Right renal cortex interstitium (tissue), 3 donors: ENCODE measurements at regions not wholly inside any gene's neighbourhood (a gene's known extent, or its start where the extent isn't known, plus 50 kb on each side); places are given as distances from the start of the nearest gene placed in this dataset.

Source experiments
- DNase-seq, 3 donors: peaks; one replicate each; pipeline ENCODE4 v3.0.0-alpha.2; 2013; ENCODE audit warnings: low read depth in 3 of 3, low spot score in 2 of 3

DNA sequence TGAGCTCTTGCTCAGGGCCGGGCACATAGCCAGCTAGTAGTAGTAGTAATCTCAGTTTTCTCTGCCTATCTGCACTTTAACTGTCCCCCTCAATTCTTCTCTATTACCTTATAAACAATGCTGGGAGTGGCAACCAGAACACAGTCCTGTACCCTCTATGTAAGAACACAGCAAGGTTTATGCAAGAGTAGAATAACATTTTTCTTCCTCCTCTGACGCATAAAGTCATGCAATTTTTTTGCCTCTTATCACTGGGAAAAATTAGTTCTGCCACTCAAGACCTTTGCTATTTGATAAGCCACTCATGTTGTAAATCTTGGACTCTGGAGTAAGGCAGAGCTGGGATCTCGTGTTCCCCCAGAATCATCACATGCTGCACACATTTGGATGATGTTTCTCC lies 200.7 kb upstream of the SOX11 start:
- no peak for DNase-seq

DNA sequence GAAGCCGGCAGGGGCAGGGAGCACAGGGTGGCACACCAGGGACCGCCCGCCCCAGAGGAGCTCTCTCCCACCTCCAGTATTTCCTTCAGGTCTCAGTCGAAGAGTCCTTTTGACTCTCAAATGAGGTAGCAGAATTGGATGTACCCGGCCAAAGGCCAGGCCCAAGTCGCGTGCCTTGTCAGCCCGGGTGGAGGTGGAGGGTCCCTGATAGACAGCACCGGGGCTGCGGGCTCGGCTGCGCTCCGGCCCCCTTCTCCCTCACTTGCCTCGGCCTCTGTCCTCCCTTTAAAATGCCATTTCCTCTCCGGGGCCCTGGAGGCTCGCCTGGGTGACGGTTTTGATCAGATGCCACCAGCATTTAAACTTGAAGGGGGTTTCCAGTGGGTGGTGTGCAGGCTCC lies 198.9 kb upstream of the SOX11 start:
- no peak for DNase-seq

DNA sequence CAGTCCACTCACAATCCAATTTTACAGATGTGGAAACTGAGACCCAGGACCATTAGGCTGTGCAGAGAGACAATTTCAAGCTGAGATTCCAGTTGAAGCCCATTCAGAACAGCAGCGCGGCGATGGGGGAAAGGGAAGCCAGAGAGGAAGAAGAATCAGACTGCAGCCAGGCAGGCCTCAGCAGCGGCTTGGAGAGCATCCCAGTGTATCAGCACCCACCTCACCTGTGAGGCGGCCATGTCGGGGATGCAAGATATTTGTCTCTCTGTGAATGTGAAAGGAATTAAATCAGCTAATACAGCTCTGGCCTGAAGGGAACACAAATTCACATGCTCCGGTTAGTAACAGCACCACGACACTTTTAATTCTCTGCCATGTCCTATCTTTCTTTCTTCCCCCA lies 198.0 kb upstream of the SOX11 start:
- DNase-seq: no peak

DNA sequence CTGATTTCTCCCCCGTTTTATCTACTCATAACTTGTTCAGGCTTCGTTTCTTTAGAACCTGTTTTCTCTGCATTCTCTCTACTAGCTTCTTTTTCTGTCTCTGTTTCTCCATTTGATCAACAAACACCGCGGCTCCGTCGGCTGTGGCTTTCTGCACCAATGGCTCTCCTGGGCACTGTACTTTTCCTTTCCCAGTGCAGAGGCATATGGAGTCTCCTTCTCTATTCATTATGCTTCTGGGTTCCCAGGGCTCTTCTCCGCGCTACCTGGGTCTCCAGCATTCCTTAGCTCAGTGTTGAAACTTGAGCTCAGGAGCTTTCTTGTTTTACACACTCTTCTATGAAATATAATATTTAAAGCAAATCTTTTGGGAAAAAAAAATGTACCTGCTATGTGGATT lies 196.6 kb upstream of the SOX11 start:
- DNase-seq: no peak

DNA sequence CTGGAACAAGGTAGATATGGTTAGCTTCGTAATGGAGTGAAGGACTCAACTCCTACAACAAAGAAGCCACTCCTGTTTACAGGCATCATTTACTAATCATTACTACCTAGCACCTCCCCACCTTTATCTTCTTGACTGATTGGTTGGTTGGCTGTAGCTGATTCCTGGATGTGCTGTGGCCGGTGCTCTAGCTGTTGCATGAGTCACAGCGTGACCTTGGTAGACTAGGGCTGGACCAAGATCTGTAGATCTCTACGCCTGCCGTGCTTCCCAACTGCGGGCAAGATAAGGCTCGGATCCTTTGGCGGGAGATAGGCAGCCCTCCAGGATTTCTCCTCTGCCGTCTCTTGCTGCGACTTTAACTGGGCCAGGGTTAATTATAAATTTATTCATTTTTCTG lies 194.3 kb upstream of the SOX11 start:
- no peak for DNase-seq

DNA sequence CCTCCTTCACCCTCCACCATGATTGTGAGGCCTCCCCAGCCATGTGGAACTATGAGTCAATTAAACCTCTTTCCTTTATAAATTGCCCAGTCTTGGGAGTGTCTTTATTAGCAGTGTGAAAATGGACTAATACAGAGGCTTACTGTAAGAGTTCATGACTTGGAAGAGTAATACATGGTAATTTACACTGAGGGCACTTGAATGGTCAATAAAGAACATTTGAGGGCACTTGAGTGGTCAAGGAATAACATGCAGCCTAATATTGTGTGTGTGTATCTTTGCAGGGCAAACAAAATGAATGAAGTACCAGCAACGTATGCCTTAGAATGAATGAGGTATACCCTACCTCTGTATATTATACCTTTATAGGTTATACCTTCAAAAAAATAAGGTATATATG lies 190.4 kb upstream of the SOX11 start:
- no peak for DNase-seq

DNA sequence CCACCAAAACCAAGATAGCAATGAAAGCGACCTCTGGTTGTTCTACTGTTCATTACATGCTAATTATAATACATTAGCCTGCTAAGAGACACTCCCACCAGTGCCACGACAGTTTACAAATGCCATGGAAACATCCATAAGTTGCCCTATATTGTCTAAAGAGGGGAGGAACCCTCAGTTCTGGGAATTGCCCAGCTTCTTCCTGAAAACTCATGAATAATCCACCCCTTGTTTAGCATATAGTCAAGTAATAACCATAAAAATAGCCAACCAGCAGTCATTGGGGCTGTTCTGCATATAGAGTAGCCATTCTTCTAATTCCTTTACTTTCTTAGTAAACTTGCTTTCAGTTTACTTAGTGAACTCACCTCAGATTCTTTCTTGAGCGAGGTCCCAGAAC lies 189.8 kb upstream of the SOX11 start:
- DNase-seq: no peak

DNA sequence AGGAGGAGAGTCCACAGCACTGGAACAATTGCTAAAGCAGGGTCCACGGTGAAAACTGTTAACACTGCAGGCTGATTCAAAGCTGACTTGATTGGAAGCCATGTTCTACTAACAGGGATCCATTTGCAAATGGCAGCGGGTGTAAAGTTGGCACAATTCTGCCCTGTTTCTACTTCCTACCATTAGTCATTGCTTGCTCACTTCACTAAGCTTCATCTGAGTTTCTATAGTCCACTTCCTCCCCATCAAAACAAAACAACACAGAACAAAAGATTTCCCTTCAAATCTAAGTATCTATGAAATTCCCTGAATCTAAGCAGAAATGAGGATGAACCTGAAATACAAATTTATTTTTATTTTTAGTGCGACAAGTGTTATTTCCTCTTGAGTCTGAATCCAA lies 187.4 kb upstream of the SOX11 start:
- no peak for DNase-seq

DNA sequence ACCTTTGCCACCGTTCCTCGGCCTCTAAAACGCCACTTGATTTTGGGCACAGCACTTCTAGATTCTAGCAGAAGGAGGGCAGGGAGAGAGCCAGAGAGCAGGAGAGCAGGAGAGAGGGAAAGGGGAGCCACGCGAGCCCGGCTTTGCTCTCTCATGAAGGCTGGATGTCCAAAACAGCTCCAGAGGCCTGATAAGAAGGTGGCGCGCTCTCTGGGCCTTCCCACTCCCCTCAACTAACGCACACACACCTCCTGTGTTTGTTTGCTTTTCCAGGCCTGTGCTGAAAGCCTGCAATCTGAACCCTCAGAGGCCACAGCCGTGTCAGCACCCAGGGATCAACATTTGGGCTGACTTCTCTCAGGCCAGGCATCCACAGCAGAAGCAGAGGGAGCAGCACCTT lies 184.8 kb upstream of the SOX11 start:
- DNase-seq: no peak

DNA sequence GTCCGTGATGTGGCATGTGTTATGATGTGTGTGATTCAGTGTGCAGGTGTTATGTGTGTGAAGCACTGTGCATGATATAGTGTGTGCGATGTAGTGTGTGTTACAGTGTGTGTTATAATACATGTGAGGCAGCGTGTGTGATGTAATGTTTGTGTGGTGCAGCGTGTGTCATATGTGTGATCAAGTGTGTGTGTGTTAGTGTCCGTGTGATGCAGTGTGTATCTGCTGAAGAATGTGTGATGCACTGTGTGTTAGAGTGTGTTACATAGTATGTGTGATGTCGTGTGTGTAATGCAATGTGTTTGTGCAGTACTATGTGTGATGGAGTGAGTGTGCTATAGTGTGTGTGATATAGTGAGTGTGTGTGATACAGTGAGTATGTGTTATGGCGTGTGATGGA lies 182.8 kb upstream of the SOX11 start:
- DNase-seq: no peak

DNA sequence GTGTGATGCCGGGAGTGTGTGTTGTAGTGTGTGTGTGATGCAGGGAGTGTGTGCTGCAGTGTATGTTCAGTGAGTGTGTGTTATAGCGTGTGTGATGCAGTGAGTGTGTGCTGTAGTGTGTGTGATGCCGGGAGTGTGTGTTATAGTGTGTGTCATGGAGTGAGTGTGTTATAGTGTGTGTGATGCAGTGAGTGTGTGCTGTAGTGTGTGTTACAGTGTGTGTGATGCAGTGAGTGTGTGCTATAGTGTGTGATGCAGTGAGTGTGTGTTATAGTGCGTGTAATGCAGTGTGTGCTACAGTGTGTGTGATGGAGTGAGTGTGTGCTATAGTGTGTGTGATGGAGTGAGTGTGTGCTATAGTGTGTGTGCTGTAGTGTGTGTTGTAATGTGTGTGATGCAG lies 182.1 kb upstream of the SOX11 start:
- no peak for DNase-seq

DNA sequence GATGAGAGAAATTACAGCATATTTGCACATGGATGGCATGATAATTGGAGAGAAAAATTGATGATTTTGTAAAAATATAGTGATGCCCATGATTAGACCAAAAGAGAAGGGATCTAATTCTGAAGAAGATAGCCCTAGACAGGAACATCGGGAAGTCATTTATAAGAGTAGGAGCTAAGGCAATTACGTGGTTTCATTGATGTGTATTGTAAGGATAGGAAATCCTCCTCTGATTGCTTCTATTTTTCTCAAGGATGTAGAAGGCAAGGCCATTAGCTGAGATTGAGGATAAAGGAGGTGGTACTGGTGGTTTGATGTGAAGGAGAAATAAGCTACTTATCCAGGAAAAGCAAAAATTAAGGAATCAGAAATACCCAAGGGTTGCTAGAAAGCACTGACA lies 176.5 kb upstream of the SOX11 start:
- DNase-seq: no peak

DNA sequence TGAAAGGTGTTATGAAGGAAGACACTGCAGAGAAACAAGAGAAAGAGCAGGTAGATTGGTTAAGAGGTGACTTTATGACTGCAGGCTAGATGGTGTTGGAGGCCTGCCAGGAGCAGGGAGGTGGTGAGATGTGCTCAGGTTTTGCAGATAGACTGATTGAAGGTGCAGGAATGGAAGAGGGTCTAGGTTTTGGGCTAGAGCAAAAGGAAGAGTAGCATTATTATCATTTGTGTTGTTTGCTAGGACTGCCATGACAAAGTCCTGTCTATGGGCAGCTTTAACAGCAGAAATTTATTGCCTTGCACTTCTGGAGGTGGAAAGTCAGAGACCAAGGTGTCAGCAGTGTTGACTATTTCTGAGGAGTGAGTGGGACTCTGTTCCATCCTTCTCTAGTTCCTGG lies 172.9 kb upstream of the SOX11 start:
- DNase-seq: no peak

DNA sequence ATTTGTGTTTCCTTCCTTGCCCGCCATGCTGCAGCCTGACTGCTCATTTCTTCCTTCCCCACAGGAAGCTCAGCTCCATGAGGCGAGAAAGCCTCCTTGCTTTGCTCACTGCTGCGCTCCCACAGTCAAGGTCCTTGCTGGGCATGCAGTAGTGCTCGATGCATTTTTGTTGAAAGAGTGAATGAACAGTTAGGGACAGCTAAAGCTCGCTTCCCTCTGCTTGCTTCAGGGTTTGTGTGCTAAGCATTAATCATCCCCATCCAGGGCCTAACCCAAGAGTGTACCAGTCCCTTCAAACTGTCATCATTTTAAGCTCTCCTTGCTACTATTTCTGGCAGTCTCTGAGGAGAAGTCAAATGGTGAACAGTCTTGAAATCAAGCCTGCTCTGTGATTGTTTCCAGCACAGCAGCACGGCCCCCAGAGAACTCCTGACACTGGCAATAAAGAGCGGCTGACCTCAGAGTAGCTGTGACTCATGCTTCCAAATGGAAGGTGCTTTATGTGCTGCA lies 171.7 kb upstream of the SOX11 start:
- DNase-seq: peak in 1 of 3 donors; percentile 59

DNA sequence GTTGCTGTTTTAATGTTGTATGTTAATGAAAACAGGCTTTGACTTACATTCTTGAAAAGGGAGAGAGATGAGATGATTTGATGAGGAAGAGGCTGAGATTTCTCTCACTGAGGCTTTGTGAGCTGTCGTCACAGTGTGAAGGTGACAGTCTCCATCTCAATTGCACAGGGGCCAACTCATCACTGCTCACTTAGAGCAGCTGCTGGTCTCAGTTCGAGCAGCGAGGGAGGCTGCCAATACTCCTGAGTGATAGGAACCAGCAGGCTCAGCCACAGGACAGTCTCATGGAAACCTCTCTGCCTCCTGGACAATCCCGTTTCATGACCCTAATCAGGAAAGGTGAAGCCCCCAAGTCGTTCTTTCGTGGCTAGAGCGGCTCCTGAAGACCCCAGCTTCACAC lies 170.7 kb upstream of the SOX11 start:
- no peak for DNase-seq

DNA sequence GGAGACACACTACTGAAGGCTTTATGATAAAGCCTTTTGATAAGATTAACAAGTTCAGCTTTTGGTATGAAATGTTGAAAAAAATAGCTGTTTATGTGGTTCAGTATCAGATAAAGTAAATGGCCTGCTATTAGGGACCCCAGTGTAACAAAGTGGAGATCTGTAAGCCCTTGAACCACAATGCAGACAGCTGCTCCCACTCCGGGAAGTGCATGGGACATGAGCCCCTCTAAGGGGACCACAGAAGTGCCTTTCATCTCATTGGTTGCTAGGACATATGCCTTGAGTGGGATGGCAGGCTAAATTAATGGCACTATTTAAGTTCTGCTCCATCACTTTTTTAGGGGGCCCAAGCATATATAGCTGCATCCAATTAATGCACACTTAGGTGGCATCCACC lies 167.6 kb upstream of the SOX11 start:
- no peak for DNase-seq

DNA sequence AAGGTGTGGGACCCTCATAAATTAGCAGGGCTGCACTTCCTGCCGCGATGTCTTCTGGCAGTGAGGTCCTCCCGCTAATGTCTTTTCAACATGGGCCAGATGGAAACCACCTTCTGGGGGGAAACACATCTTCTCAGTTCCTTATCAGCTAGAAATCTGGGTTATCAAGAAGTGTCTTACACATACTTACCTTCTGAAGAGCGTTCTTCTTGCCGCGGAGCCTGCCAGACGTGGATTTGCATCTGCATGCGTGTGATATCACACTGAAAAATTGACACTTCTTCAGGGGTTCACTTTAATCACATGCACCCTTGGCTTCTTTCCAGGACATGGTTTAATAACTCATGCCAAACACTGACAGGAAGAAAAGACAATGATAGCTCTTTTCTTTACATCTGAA lies 163.5 kb upstream of the SOX11 start:
- no peak for DNase-seq

DNA sequence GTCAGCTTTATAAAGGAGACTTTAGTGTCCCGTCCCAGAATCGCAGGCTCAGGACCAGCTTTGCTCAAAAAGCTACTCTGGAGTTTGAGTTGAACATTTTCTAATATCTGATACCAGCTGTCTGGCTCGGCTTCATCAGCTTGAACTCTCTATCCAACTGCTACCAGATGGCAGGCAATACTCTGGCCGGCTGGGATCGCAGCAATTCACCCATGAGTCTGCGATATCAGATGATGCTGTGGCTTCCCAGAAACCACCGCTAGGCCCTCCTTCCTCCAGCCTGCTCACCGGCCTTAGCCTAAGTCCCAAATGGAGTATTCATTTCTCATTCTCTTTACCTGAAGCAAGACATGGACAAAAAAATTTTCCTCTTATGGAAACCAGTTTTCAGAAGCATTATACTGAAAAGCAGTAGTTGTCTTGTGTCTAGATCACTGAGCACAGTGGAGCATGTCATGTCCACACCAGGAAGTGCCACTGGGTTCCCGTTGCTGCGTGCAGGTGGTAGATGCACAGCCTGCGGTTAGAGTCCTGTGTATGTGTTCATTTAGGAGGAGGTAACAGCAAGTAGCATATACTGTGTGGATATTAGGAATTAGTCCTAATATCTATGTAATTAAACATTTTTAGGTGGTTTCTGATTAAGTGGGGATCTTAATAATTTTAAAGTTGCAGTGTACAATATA lies 162.0 kb upstream of the SOX11 start:
- DNase-seq: no peak

DNA sequence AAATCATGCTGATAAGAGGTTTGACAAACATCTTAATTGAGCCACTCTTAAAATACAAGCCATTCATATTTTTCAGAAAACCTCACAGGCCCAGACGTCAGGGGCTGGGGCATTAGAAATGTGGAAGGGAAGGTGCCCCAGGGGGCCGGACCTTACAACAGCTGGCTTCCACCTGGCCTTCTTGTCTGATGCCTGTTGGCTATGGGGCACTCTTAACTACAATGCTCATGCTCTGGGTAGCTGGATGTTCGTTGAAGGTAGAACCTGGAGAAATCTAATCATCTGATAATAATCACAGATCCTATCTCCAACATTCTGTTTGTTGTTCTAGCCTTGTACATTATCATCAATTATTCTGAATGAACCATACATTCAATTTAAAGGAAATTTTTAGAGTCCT lies 156.9 kb upstream of the SOX11 start:
- DNase-seq: no peak

DNA sequence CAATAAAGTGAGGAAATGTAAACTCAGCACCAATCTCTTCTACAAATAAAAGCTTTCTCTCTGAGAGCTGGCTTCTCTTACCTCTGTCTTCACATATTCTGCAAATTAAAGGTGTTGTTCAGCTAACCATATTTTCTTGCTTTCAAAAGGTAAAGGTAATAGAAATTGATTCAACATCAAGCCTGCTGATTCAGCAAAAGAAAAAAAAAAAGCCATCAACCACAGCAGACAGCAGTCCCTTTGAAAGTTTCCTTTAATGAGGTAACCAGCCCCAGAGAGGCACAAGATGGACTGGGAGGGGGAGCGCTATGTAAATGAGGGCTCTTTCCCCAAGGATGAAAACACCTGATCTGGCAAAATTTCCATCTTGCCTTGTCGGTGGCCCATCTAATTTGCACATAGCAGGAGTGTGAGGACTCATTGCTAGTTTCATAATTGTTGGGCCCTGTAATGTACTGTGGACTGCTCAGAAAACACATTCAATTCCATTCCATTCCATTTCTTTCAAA lies 154.9 kb upstream of the SOX11 start:
- DNase-seq: no peak

DNA sequence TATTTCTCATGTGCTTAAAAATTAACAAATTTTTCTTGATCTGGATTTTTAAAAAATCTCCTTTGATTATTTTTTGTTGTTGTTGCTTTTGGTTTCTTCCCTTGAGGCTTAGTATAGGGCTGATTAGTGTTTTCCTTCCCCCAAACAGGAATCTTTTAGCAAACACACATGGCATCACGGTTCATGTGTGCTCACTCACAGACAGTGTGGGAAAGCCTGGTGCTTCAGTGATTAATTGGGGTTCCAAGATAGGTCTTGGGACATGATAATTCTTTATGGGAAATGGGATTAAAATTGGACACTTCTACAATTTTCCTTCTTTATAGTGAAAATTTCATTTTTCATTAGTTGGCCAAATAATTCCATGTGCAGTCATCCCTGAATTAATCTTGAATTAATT lies 153.9 kb upstream of the SOX11 start:
- no peak for DNase-seq

DNA sequence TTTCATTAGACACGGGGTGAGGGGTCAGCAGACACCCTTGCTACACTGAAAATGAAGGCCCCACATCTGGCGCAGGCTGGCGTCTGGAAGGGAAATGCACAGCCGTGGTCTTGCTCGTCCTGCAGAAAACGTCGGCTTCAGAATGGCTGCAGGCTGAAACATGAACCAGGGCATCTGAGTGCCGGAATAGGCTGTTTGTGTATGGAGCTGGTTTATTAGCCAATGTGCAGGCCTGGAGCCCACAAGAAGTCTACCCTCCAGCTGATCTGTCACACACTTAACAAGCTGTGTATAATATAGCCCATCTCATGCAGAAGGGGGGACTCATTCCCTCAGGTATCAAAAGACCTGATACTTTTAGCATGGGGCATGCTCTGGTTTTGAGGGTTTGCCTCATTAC lies 153.4 kb upstream of the SOX11 start:
- no peak for DNase-seq
